ENCODE measurements at regions not wholly inside any gene's neighbourhood (a gene's known extent, or its start where the extent isn't known, plus 50 kb on each side); places are given as distances from the start of the nearest gene placed in this dataset.
"Not testable (repeated sequence)": the region's sequence is repeated elsewhere in the genome, so short reads cannot be mapped to it uniquely, and the experiment has no call there.

DNA sequence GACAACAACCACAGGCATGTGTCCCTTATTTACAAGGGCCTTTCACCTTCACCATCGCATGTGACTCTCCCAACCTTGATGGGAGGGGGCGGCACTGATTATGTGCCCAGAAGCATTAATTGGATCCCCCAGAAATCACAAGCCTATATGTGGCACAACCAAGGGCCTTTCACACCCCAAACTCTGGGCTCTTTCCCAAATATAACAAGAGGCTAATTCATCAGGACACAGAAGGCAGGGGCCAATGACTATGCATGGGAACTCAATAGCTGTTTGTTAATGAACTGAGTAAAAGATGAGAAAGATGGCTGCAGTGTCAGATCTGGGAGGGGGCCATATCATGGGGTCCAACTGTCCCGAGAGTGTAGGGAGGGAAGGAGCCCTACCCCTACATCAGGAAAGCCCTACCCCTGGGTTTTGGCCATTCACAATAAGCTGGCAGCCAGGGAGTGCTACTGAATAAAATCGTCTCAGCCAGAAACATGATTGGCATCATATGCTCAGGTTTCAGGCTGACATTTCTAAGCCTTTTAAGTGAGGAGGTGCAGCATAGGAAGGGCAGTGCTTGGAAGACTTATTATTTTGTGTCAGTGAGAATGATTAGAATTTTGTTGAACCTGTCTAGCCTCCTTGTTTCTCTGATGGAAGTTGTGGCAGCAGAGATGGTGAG, 814.4 kb upstream of the AMELY start:
- DNase-seq (ENCODE audit: low spot score), result no peak

DNA sequence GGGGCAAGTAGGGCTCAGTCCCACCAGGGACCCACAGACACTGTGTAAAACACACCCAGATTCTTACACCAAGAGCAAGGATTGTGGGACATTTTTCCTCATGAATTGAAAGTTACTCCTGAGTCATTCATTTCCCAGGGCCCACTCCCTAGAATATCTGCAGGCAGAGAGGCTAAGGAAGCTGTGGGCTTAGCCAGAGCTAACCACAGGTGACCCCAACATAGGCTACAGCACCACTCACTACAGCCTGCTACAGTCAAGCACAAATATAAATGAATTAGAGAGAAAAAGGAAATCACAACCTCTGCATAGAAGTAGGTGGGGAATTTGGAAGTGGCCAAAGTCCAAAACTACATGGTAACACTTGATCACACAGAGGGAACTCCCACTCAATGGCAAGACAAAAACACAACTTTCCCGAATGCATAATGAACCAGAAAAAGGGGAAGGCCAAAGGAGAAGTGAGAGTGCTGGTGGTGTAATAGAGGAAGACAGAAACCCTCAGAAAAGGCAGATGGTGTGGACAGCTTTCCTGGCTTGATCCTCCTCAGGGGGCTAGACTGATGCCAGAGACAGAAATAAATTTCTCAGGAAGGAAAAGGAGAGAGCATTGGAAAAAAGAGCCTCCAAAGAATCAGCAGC, 812.6 kb upstream of the AMELY start:
- DNase-seq (ENCODE audit: low spot score), result peak; percentile 32

DNA sequence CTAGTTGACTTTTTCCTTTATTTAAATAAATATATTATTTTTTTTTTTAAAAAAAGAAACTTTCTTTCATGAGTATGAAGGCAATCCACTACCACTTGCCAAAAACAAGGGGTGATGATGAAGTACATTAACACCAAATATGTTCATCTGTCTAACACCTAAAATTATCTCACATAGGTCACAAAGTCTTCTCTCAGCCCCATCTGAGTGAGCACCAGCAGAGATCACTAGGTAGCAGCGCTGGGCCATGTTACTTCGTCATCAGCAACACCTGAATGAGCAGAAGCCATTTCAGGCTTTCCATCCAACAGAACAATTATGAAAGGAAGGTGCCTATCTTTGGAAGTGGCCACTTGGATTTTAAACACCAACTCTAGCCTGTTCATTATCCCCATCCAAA, 811.6 kb upstream of the AMELY start:
- no peak for DNase-seq (ENCODE audit: low spot score)

DNA sequence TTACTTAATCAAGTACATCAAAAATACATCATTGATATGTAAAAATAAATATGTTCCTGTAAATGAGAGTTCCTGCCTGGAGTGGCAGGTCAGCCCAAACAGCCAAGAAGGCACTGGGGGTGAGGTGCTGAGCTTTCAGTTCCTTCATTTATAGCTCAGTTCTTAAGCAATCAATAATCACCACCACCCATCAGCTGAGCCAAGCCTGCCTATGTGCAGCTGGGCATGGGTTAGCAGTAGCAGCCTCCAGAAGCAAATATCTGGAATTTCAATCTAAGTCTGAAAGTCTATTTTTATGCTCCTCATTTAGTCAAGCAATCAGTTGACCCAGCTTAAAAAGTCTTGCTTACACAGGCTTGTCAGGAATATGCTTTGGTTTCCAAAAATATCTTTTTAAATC, 811.0 kb upstream of the AMELY start:
- no peak for DNase-seq (ENCODE audit: low spot score)

DNA sequence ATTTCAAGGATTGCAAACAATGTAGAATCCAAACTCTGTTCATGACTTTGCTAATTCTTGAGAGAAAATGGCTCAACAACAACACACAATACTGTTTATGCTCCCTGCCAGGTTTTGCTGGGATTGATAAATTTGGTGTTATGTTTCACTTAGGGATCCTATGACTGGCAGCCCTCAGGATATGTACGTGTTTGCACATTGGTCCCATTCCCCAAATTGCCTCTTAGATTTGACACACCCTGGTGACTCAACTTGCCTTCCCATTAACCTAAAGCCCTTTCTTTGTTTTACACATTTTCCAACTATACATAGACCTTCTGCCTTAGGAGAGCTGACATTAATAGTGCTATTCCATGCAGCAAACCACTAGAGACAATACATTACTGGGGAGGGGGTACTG, 809.4 kb upstream of the AMELY start:
- DNase-seq (ENCODE audit: low spot score), result no peak

- no peak for DNase-seq (ENCODE audit: low spot score)
These were observed 807.7 kb upstream of the AMELY start for GRCh38 chrY:7719271-7719670.

GRCh38 chrY:7718626-7719025, 807.1 kb upstream of the AMELY start:
- DNase-seq (ENCODE audit: low spot score), result no peak

DNA sequence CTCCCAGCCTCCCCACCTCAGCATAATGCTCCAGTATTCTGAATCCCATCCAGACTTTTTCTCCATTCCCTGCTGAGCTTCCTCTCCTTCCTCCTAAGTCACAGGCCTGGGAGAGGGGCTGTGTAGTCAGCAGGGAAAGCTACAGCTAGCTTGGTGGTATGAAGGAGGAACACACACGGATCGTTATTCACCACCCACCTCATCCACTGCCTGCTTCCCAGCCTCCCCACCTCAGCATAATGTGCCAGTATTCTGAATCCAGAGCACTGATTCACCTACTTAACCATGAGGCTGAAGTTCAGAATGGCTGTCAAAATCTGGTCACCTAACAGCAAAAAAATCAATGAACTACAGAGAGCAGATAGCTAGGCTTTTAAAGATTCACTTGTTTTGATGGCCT, 806.6 kb upstream of the AMELY start:
- no peak for DNase-seq (ENCODE audit: low spot score)

GRCh38 chrY:7714426-7714825, 802.9 kb upstream of the AMELY start:
- no peak for DNase-seq (ENCODE audit: low spot score)

- DNase-seq (ENCODE audit: low spot score), result not testable (repeated sequence)
These were observed 802.2 kb upstream of the AMELY start for GRCh38 chrY:7713738-7714137.

DNA sequence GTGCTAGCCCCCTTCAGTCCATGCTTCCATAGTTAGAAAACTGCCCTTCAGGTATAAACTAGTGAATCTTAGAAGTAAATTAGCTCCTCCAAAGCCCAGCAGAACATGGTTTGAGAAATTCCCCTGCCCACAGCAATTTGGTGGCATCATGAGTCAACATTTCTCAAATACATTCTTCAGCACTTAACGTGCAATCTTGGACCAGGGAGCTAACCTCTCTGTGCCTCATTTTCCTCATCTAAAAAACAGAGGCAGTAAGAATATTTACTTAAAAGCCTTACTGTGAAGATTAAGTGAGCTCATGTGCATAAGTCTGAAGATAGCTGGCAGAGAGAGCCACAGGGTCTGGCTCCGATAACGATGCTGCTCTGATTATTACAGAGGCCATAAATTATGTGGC, 800.7 kb upstream of the AMELY start:
- DNase-seq (ENCODE audit: low spot score), result no peak

DNA sequence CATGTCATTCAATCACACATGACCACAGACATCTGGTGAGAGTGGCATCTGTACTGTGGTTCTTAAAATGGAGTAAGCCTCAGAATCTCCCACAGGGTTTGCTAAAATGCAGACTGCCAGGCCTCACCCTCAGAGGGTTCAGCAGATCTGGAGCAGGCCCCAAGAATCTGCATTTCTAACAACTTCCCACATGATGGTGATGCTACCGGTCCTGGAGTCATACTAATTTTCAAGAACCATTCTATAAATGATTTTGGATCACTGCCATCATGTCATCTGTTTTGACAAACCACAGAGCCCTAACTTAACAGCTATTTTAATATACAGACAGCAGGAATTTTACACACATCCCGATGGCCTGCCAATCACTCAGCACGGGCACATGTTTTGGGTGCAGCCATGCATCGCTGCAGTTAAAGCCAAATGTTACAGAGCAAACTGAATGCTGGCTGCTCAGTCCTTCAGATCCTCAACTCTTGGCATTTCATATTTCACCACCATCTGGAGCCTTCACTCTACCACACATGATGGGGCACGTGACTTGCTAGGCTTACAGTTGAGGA, 792.1 kb upstream of the AMELY start:
- DNase-seq (ENCODE audit: low spot score), result no peak

DNA sequence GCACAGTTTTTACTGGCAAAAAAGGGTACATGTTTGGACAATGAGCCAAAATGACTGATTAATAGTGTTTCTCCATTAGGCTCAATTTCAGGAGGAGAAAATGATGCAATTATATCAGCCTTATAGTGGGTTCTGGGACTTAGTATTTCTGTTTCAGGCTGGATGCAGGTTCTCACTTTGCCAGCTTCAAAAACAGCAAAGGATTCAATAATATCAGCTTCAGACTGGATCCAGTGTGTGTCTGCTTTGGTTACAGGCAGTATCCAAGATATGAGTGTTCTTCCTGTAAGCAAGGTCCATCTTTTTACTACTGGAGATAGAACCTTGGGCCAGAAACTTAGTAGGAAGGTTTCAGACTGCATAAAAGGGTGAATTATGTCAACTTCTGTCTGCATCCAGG, 790.9 kb upstream of the AMELY start:
- no peak for DNase-seq (ENCODE audit: low spot score)

DNA sequence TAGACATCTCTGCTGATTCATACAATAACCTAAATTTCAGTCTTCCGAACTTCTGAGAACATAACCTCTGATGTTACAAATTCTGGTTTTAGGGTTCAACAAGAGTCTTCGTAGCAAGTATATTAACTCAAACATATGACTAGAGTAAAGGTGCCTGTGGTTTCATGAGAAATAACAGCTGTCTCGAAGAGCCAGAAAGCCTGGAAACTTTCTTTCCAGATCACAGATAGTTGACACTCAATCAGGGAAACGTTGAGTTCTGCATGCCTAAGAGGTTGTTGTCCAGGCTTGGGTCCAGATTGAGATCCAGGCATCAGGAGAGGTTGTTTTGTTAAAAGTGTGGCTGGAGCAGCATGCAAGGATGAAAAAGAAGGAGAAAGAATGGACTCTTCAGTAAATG, 790.1 kb upstream of the AMELY start:
- DNase-seq (ENCODE audit: low spot score), result no peak

GRCh38 chrY:7697506-7697905, 786.0 kb upstream of the AMELY start:
- DNase-seq (ENCODE audit: low spot score), result no peak

DNA sequence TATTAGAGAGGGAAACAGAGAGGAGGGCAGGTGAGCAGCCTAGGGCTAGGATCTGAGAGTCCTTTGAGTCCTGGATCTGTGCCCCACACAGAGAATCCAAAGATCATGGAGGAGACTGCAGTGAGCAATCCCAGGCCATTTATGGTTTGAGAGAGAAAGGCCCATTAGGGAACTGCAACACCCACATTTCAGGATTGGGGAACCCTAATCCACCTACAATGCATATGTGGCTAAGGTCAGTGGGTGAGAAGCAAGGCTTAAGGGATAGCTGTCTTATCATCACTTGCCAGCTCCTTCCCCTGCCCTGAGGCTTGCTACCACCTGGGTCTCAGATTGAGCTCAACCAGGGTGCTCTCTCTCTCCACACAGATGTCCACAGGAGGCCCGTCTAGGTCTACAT, 781.1 kb upstream of the AMELY start:
- no peak for DNase-seq (ENCODE audit: low spot score)

DNA sequence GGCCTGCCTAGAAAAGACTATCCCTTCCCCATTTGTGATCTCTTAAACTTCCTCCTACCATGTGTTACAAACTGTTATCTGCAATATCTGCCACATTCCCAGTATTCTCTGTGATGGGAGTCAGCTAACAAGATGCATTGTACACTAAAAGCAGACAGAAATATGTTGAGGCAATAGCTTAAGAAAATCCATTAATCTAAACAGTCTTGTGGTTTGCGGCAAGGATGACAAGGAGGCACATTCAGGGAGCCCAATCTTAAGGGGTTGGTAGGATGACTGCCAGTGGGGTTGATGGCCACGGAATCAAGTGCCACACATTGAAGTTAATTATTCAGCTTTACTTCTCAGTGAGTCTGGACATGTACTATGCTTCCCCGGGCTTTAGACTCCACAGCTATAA, 775.5 kb upstream of the AMELY start:
- DNase-seq (ENCODE audit: low spot score), result no peak

- DNase-seq (ENCODE audit: low spot score), result no peak
These were observed 773.0 kb upstream of the AMELY start for GRCh38 chrY:7684546-7684945.

DNA sequence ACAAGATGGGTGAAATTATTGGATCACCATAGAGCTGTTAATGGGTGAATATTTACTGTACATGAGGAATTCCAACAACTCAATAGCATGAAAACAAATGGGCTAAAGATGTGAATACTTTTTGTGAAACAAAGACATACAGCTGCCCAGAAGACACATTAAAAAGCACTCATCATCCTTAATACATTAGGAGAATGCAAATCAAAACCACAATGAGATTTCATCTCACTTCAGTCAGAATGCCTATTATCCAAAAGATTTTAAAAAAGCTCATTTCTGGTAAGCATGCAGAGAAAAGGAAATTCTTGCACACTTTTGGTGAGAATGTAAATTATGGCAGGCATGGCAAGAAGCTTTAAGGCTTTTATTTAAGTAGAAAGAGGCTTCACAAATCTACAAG, 770.8 kb upstream of the AMELY start:
- no peak for DNase-seq (ENCODE audit: low spot score)

GRCh38 chrY:7681426-7681825, 769.9 kb upstream of the AMELY start:
- DNase-seq (ENCODE audit: low spot score), result no peak

DNA sequence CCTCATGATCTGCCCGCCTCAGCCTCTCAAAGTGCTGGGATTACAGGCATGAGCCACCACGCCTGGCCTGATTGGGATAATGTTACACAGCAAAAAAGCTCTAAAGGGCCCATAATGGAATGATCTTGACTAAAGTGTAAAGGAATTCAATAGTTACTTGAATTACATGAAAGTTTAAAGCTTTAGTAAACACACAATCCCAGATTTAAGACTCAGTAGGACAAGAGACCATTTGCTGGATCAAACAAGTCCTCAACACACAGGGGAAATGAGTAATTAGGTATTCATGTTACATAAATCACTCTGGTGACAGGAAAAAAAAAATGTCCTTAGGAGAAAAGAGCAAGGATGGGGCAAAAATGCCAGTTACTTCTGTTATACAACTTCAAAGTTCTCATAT, 762.9 kb upstream of the AMELY start:
- DNase-seq (ENCODE audit: low spot score), result no peak

DNA sequence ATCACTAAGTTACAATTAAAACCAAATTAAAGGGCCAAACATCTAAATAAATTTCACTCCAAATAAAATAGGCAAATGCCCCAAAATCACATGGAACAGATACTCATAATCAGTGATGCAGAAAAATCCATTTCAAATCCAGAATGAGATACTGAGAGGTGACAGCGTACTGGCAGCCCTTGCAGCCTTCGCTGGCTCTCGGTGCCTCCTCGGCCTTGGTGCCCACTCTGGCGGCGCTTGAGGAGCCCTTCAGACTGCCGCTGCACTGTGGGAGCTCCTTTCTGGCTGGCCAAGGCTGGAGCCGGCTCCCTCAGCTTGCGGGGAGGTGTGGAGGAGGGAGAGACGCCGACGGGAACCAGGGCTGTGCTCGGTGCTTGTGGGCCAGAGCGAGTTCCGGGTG, 761.2 kb upstream of the AMELY start:
- DNase-seq (ENCODE audit: low spot score), result no peak

DNA sequence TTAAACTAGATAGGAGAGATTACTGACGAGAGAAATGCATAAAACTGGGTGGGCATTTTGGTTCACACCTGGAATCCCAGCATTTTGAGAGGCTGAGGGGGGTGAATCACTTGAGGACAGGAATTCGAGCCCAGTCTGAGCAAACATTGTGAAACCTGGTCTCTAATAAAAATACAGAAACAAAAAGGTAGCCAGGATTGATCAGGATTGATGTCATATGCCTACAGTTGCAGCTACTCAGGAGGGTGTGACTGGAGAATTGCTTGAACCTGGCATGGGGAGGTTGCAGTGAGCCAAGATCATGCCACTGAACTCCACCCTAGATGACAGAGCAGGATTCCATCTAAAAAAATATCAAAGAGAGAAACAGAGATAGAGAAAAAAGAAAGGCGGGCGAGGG, 751.7 kb upstream of the AMELY start:
- no peak for DNase-seq (ENCODE audit: low spot score)

GRCh38 chrY:7659047-7659446, 747.5 kb upstream of the AMELY start:
- no peak for DNase-seq (ENCODE audit: low spot score)

Measured in germinal center (tissue), 1 donor.